GM10266 (cell line): ENCODE measurements at regions not wholly inside any gene's neighbourhood (a gene's known extent, or its start where the extent isn't known, plus 50 kb on each side); places are given as distances from the start of the nearest gene placed in this dataset.

Source experiments
- DNase-seq: peaks from one replicate; pipeline ENCODE4 v3.0.0; 2012; ENCODE audit errors: extremely low spot score
- CTCF ChIP-seq: IDR thresholded peaks from 2 replicates; pipeline ENCODE4 v1.5.1; 2012; ENCODE audit warnings: mild to moderate bottlenecking, low read depth; ENCODE audit not compliant: control insufficient read depth, insufficient read depth; ENCODE audit errors: missing control alignments

- DNase-seq, result no peak
- no peak for TF ChIP-seq CTCF
Measured at GRCh38 chr14:65359503-65359902, 53.0 kb upstream of the FUT8 start.

- no peak for DNase-seq
Measured at GRCh38 chr14:65360144-65360784, 52.3 kb upstream of the FUT8 start.

GRCh38 chr14:65361920-65362319, 50.6 kb upstream of the FUT8 start:
- TF ChIP-seq CTCF, result no peak
- no peak for DNase-seq

More at GRCh38 chr14:65360144-65360784, 52.3 kb upstream of the FUT8 start:
- no peak for TF ChIP-seq CTCF
